Pancreas (tissue), 10 donors: ENCODE measurements at regions not wholly inside any gene's neighbourhood (a gene's known extent, or its start where the extent isn't known, plus 50 kb on each side); places are given as distances from the start of the nearest gene placed in this dataset.

Experiments used
- ATAC-seq, 4 donors: fragments of 200-7000 bp; cut with Tn5 transposase; one replicate each; pipeline versions ENCODE4 v1.8.0 to v1.9.1; 2020; ENCODE audit warnings: mild to moderate bottlenecking in 4 of 4, moderate library complexity in 4 of 4
- DNase-seq, 6 donors: peaks; one replicate each; pipeline ENCODE4 v3.0.0-alpha.2; 2020
- FAIRE-seq: peaks from 2 replicates; lab custom pipeline; 2012; peaks lifted over from hg19 to GRCh38; lab: Jason Lieb, UNC
- H3K27ac ChIP-seq, 4 donors: fragments of 200-600 bp; sonication (generic); 1 replicate in 3 of 4; 2 replicates in 1 of 4; pipeline versions ENCODE4 v1.5.0 to v1.8.0; 2020
- H3K27me3 ChIP-seq, 4 donors: fragments of 200-600 bp; one replicate each; pipeline ENCODE4 v1.8.0; 2021
- H3K36me3 ChIP-seq, 3 donors: fragments of 200-600 bp; sonication (generic) in 1 of 3; one replicate each; pipeline versions ENCODE4 v1.5.0 to v1.8.0; 2020 to 2021
- H3K4me1 ChIP-seq, 3 donors: fragments of 200-600 bp; one replicate each; pipeline ENCODE4 v1.8.0; 2021
- H3K4me3 ChIP-seq, 4 donors: fragments of 200-600 bp; sonication (generic) in 2 of 4; one replicate each; pipeline versions ENCODE4 v1.5.0 to v1.8.0; 2020 to 2021
- H3K9me3 ChIP-seq, 4 donors: fragments of 200-600 bp; one replicate each; pipeline ENCODE4 v1.8.0; 2021
- CTCF ChIP-seq, 4 donors: fragments of 200-600 bp; sonication (generic) in 3 of 4; IDR thresholded peaks; one replicate each; pipeline versions ENCODE4 v1.5.0 to v1.8.0; 2021; ENCODE audit warnings: antibody characterized with exemption in 4 of 4
- WGBS, 2 donors: extraction: QIAGEN DNeasy Blood & Tissue Kit; methylation state at CpG; one replicate each; pipeline ENCODE4 v1.1.7; 2013; 5-methylcytosine and 5-hydroxymethylcytosine counted together
- intact Hi-C, 3 donors: fragments of 100-400 bp; cut with DNase I; formaldehyde crosslinking; loops; one replicate each; pipeline versions ENCODE4 v1.11.1 to v1.14.2; 2022
- donor health status: healthy with polysubstance abuse.
- donor health status: DM: no; HTN: no; CAD: no; lungs with moderate emphysema.
- donor health status: DM: no; HTN: no; CAD: no.
- donor health status: control.
- donor health status: control.
- donor health status: Bipolar disorder and iron deficiency.
- donor health status: DM: yes; HTN: yes; CAD: no.
- donor health status: DM: no; HTN: no; CAD: no.
- donor health status: DM: no; HTN: no; CAD: no.
- donor health status: DM: yes; HTN: yes; CAD: no.

- WGBS, 2 donors = 72 to 78% methylated on average over 9 of the region's 9 CpGs
- FAIRE-seq (no peak), ATAC-seq (no peak), DNase-seq (no peak)
- Histone ChIP-seq H3K36me3 (no peaks in the 10 kb centered on the region), H3K4me3 (no peak overlapping the region), H3K27ac (no peak overlapping the region), H3K4me1 (no peaks in the 10 kb centered on the region), H3K9me3 (no peaks in the 10 kb centered on the region), H3K27me3 (peaks cover 0 to 3% (median 0%) of the 10 kb centered on the region in 4 donors)
- no peak for TF ChIP-seq CTCF (IDR thresholded peaks at IDR 0.05)
- intact Hi-C loops = no loop called here
Measured at GRCh38 chr15:95709959-95710695, 620.4 kb upstream of the NR2F2 start.

- no peaks in the 10 kb centered on the region for H3K4me1 ChIP-seq
- TF ChIP-seq CTCF (IDR thresholded peaks at IDR 0.05) = no peak
- no peak overlapping the region for H3K27ac ChIP-seq
- no peak overlapping the region for H3K4me3 ChIP-seq
- FAIRE-seq (no peak), ATAC-seq (no peak), DNase-seq (no peak)
- H3K27me3 ChIP-seq = no peaks in the 10 kb centered on the region
- no peaks in the 10 kb centered on the region for H3K36me3 ChIP-seq
- intact Hi-C loops = no loop called here
- H3K9me3 ChIP-seq = no peaks in the 10 kb centered on the region
- WGBS, 2 donors = 6 to 15% methylated on average over 1 of the region's 1 CpG
Measured at GRCh38 chr15:95712785-95713184, 617.7 kb upstream of the NR2F2 start.

- no peaks in the 10 kb centered on the region for H3K36me3 ChIP-seq
- DNase-seq (no peak), ATAC-seq (no peak), FAIRE-seq (no peak)
- no peak overlapping the region for H3K27ac ChIP-seq
- no peak overlapping the region for H3K4me3 ChIP-seq
- H3K9me3 ChIP-seq = no peaks in the 10 kb centered on the region
- H3K27me3 ChIP-seq = no peaks in the 10 kb centered on the region
- WGBS, 2 donors = 53 to 59% methylated on average over 5 of the region's 5 CpGs
- TF ChIP-seq CTCF (IDR thresholded peaks at IDR 0.05) = no peak
- no peaks in the 10 kb centered on the region for H3K4me1 ChIP-seq
- intact Hi-C loops = no loop called here
Measured at GRCh38 chr15:95713324-95713723, 617.2 kb upstream of the NR2F2 start.

GRCh38 chr15:95715116-95715903, 615.2 kb upstream of the NR2F2 start:
- H3K36me3 ChIP-seq = no peaks in the 10 kb centered on the region
- H3K27ac ChIP-seq = no peak overlapping the region
- no peaks in the 10 kb centered on the region for H3K4me1 ChIP-seq
- no peaks in the 10 kb centered on the region for H3K27me3 ChIP-seq
- WGBS, 2 donors = 57 to 80% methylated on average over 3 of the region's 3 CpGs
- no peak overlapping the region for H3K4me3 ChIP-seq
- H3K9me3 ChIP-seq = no peaks in the 10 kb centered on the region
- intact Hi-C loops = no loop called here
- DNase-seq = no peak
- no peak for TF ChIP-seq CTCF (IDR thresholded peaks at IDR 0.05)
- no peak for ATAC-seq
- FAIRE-seq = no peak
